ENCODE measurements at regions not wholly inside any gene's neighbourhood (a gene's known extent, or its start where the extent isn't known, plus 50 kb on each side); places are given as distances from the start of the nearest gene placed in this dataset.

DNA sequence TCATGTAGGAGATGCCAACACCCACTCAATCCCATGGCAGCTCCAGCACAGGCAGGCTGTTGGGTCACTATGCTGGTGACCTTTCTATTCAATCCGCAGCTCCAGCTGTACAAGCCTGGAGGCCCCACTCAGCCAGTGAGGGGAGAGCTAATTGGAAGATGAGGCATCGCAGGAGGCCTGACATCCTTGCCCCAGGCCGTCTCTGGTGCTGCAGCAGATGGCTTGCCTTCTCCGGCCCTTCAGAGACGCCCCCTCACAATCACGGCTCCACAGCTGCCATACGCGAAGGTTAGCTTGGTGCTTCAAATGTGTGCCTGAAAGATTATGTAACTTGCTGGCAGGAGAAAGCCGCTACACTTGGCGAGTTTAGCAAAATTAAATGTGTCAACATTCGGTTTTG is 104.2 kb upstream of the CLSTN2 start:
- 37 to 42% methylated on average over 10 to 11 of the region's 11 CpGs for WGBS, 2 donors
- H3K9me3 ChIP-seq = no peaks in the 10 kb centered on the region
- H3K27me3 ChIP-seq = no peaks in the 10 kb centered on the region
- H3K4me3 ChIP-seq = no peak overlapping the region
- peaks cover 0 to 9% (median 0%) of the 10 kb centered on the region in 4 donors for H3K4me1 ChIP-seq
- no peak overlapping the region for H3K27ac ChIP-seq
- TF ChIP-seq EP300 (IDR thresholded peaks at IDR 0.05) (no peak), POLR2A (IDR thresholded peaks at IDR 0.05) (no peak)
- TF ChIP-seq, protein P1, sequence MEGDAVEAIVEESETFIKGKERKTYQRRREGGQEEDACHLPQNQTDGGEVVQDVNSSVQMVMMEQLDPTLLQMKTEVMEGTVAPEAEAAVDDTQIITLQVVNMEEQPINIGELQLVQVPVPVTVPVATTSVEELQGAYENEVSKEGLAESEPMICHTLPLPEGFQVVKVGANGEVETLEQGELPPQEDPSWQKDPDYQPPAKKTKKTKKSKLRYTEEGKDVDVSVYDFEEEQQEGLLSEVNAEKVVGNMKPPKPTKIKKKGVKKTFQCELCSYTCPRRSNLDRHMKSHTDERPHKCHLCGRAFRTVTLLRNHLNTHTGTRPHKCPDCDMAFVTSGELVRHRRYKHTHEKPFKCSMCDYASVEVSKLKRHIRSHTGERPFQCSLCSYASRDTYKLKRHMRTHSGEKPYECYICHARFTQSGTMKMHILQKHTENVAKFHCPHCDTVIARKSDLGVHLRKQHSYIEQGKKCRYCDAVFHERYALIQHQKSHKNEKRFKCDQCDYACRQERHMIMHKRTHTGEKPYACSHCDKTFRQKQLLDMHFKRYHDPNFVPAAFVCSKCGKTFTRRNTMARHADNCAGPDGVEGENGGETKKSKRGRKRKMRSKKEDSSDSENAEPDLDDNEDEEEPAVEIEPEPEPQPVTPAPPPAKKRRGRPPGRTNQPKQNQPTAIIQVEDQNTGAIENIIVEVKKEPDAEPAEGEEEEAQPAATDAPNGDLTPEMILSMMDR (IDR thresholded peaks at IDR 0.05) = no peak
- no peak for DNase-seq (ENCODE audit: low spot score in 2 of 2)
- H3K36me3 ChIP-seq = no peaks in the 10 kb centered on the region

DNA sequence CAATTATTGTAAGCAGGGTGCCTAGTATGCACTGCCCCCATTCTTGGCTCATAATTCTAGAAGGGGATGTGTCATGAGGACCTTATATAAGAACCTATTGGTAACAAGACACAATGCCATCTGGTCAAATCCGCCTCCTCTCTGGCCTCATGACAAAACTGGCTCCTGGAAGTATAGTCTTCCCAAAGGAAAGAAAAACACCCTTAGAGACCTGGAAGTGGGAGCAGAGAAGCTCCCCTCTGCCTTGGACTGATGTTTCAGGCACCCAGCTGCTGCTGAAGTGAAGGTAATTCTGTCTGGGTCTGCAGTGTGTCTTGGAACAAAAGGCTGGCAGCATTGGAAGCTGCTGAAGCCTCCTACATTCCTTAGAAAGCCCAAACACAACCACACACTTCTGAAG is 107.2 kb upstream of the CLSTN2 start:
- H3K27ac ChIP-seq = no peak overlapping the region
- 69 to 71% methylated on average over 1 of the region's 1 CpG for WGBS, 2 donors

DNA sequence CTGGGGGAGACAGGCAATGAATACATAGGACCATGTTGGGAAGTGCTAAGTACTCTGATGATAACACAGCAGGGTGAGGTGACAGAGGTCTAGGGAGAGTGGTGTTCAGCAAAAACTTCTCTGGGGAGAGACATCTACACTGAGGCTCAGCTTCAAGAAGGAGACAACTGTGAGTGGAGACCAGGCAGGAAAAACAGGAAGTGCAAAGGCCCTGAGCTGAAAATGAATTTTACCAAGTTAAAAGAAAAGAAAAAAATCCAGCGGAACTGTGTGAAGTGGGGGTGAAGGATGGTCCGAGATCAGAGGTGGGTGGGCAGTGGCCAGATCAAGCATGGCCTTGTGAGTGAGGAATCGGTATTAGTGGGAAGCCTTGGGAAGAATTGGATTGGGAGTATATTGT is 110.1 kb upstream of the CLSTN2 start:
- no peaks in the 10 kb centered on the region for H3K4me1 ChIP-seq
- no peak overlapping the region for H3K27ac ChIP-seq
- H3K4me3 ChIP-seq = no peak overlapping the region
- no peaks in the 10 kb centered on the region for H3K27me3 ChIP-seq
- H3K9me3 ChIP-seq = peaks cover 0 to 9% (median 0%) of the 10 kb centered on the region in 4 donors
- 91 to 93% methylated on average over 3 of the region's 3 CpGs for WGBS, 2 donors
- TF ChIP-seq EP300 (IDR thresholded peaks at IDR 0.05) (no peak), POLR2A (IDR thresholded peaks at IDR 0.05) (no peak)
- TF ChIP-seq, protein P1 (IDR thresholded peaks at IDR 0.05) = no peak
- no peaks in the 10 kb centered on the region for H3K36me3 ChIP-seq
- DNase-seq (ENCODE audit: low spot score in 2 of 2) = no peak

More for the DNA sequence above, 107.2 kb upstream of the CLSTN2 start:
- peaks cover 0 to 4% (median 0%) of the 10 kb centered on the region in 4 donors for H3K9me3 ChIP-seq
- no peak overlapping the region for H3K4me3 ChIP-seq
- H3K4me1 ChIP-seq = peaks cover 0 to 9% (median 0%) of the 10 kb centered on the region in 4 donors
- no peaks in the 10 kb centered on the region for H3K27me3 ChIP-seq
- TF ChIP-seq, protein P1 (IDR thresholded peaks at IDR 0.05) = no peak
- TF ChIP-seq POLR2A (IDR thresholded peaks at IDR 0.05) (no peak), EP300 (IDR thresholded peaks at IDR 0.05) (no peak)
- DNase-seq (ENCODE audit: low spot score in 2 of 2) = no peak
- no peaks in the 10 kb centered on the region for H3K36me3 ChIP-seq

DNA sequence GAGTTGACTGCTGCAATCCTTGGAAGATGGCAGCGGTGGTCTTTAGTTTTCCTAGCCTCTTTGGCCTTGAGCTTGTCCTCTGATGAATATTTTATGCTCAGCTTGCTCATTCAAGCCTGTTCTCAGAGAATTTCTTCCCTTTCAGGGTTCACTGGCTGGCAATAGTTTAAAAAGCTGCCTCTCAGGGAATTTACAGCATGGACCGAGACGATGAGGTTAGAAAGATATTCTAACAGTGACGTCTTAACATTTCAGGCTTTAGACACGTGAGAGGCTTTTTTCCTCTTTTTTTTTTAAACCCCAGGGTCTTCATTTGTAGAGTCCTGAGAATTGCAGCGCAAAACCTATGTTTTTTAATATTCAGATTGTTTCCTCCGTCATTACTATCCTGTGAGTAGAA is 120.3 kb upstream of the CLSTN2 start:
- Histone ChIP-seq H3K4me1 (no peaks in the 10 kb centered on the region), H3K9me3 (peaks cover 0 to 5% (median 0%) of the 10 kb centered on the region in 4 donors), H3K4me3 (no peak overlapping the region), H3K36me3 (no peaks in the 10 kb centered on the region), H3K27me3 (no peaks in the 10 kb centered on the region), H3K27ac (no peak overlapping the region)
- no peak for DNase-seq (ENCODE audit: low spot score in 2 of 2)
- WGBS, 2 donors = 80 to 86% methylated on average over 7 of the region's 7 CpGs
- TF ChIP-seq EP300 (IDR thresholded peaks at IDR 0.05) (no peak), POLR2A (IDR thresholded peaks at IDR 0.05) (no peak)

DNA sequence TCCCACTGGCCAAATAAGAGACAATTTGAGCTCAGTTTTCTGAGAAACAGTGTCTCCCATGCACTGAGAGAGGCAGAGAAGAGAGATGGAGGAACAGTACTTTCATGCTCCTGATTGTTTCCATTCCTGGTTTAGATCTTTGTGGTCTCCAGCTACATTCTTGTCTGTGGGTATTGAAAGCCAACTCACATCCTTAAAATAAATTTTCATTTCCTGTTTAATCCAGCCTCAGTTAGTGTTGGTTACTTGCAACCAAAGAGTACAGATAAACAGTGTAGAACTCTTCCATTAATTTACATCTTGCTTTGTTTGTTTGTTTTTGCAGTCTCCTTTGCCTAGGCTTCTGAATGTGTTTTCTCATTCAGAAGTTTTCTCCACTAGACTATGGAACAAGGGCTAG is 123.7 kb upstream of the CLSTN2 start:
- Histone ChIP-seq H3K36me3 (no peaks in the 10 kb centered on the region), H3K4me3 (no peak overlapping the region), H3K4me1 (no peaks in the 10 kb centered on the region), H3K27ac (no peak overlapping the region), H3K27me3 (no peaks in the 10 kb centered on the region), H3K9me3 (no peaks in the 10 kb centered on the region)
- DNase-seq (ENCODE audit: low spot score in 2 of 2) = no peak
- TF ChIP-seq, protein P1 (IDR thresholded peaks at IDR 0.05) = no peak
- TF ChIP-seq POLR2A (IDR thresholded peaks at IDR 0.05) (no peak), EP300 (IDR thresholded peaks at IDR 0.05) (no peak)

DNA sequence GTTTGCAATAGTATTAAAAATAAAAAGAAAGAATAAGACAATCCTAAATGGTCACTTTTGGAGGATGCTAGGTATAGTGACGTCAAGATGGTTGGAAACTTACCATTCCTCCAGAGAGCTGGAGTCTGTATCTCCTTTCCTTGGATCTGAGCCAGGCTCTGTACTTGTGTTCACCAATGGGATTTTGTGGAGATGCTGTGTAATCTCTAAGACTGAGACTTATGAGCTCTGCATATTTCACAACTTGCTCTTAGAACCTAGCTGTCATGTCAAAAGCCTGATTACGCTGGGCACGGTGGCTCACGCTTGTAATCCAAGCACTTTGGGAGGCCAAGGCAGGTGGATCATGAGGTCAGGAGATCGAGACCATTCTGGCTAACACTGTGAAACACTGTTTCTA is 126.8 kb upstream of the CLSTN2 start:
- no peak overlapping the region for H3K27ac ChIP-seq
- WGBS, 2 donors = 75 to 87% methylated on average over 5 of the region's 5 CpGs
- H3K36me3 ChIP-seq = no peaks in the 10 kb centered on the region
- no peaks in the 10 kb centered on the region for H3K4me1 ChIP-seq
- H3K9me3 ChIP-seq = no peaks in the 10 kb centered on the region
- no peak overlapping the region for H3K4me3 ChIP-seq
- TF ChIP-seq POLR2A (IDR thresholded peaks at IDR 0.05) = no peak
- TF ChIP-seq, protein P1 (IDR thresholded peaks at IDR 0.05) = no peak
- TF ChIP-seq EP300 (IDR thresholded peaks at IDR 0.05) = no peak
- H3K27me3 ChIP-seq = no peaks in the 10 kb centered on the region
- DNase-seq (ENCODE audit: low spot score in 2 of 2) = no peak

All from tibial nerve (tissue), 4 donors.